ENCODE measurements at regions not wholly inside any gene's neighbourhood (a gene's known extent, or its start where the extent isn't known, plus 50 kb on each side); places are given as distances from the start of the nearest gene placed in this dataset.

DNA sequence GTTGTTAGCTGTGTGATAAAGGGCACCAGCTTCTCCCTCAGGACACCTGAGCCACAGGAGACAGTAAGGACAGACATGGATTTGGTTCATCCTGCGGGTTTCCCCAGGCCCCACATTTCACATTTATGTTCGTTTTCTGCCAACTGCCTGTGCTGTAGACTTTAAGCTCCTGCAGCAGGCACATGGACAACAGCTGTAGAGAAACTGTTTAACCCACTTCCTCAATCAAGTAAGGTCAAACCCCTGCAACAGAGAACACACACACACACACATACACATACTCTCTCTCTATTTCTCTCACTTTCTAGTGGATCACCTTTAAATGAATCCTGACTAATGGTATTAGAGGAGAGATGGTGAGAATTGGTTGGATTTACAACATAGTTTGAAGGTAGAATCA is 90.7 kb downstream of the C11orf87 start:
- H3K27ac ChIP-seq, result no peak overlapping the region
- no peaks in the 10 kb centered on the region for H3K4me1 ChIP-seq
- no peaks in the 10 kb centered on the region for H3K36me3 ChIP-seq (ENCODE audit: insufficient read depth in 1 of 2, low read depth in 1 of 2)
- DNase-seq (no peak), ATAC-seq (no peak)
- H3K4me3 ChIP-seq, result no peak overlapping the region
- intact Hi-C loops (cut with DNase I), result no loop called here
- TF ChIP-seq, protein P1, sequence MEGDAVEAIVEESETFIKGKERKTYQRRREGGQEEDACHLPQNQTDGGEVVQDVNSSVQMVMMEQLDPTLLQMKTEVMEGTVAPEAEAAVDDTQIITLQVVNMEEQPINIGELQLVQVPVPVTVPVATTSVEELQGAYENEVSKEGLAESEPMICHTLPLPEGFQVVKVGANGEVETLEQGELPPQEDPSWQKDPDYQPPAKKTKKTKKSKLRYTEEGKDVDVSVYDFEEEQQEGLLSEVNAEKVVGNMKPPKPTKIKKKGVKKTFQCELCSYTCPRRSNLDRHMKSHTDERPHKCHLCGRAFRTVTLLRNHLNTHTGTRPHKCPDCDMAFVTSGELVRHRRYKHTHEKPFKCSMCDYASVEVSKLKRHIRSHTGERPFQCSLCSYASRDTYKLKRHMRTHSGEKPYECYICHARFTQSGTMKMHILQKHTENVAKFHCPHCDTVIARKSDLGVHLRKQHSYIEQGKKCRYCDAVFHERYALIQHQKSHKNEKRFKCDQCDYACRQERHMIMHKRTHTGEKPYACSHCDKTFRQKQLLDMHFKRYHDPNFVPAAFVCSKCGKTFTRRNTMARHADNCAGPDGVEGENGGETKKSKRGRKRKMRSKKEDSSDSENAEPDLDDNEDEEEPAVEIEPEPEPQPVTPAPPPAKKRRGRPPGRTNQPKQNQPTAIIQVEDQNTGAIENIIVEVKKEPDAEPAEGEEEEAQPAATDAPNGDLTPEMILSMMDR (IDR thresholded peaks at IDR 0.05), result no peak
- WGBS, 3 donors, result 37 to 51% (median 43%) methylated on average over 2 of the region's 2 CpGs
- no peaks in the 10 kb centered on the region for H3K27me3 ChIP-seq (ENCODE audit: insufficient read depth in 3 of 3, low read length in 2 of 3)
- H3K9me3 ChIP-seq, result no peaks in the 10 kb centered on the region

DNA sequence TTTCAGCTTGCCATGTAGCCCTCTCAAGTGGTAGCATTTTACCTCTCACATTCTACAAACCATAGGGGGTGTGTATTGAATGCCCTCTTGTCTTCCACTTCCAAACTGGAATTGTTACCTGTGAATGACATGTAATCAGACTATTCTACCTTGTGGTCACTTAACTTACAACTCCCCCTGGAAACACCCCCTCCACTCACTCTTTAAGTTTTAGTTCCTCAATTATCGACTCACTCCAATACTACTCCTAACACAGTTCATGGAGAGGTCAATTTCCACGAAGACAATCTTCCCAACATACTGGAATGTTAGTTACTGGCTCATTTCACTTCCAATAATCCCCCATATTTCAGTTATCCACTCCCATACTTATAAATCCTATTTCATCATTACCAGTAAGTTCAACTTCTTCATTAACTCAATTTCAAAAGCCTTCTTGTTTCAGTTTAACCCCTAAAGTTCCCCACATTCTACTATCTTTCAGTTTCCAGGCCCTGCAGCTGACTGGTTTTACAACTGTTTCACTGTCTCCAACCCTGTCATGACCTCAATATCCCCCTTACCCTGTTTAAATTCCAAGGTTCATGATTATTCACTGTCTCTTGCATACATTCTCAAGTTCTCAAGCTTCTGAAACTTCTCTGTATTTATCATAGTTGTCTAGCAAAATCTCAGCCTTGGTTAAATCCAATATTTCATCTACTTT is 92.5 kb downstream of the C11orf87 start:
- Histone ChIP-seq H3K4me1 (no peaks in the 10 kb centered on the region), H3K27me3 (ENCODE audit: insufficient read depth in 3 of 3, low read length in 2 of 3) (no peaks in the 10 kb centered on the region), H3K27ac (no peak overlapping the region), H3K9me3 (no peaks in the 10 kb centered on the region), H3K36me3 (ENCODE audit: insufficient read depth in 1 of 2, low read depth in 1 of 2) (no peaks in the 10 kb centered on the region), H3K4me3 (no peak overlapping the region)
- DNase-seq, result no peak
- 45 to 56% (median 54%) methylated on average over 2 of the region's 2 CpGs for WGBS, 3 donors
- TF ChIP-seq, protein P1 (IDR thresholded peaks at IDR 0.05), result no peak
- intact Hi-C loops (cut with DNase I), result no loop called here
- ATAC-seq, result no peak

GRCh38 chr11:109519253-109519652 is 97.3 kb downstream of the C11orf87 start:
- 77 to 81% (median 80%) methylated on average over 2 of the region's 2 CpGs for WGBS, 3 donors

DNA sequence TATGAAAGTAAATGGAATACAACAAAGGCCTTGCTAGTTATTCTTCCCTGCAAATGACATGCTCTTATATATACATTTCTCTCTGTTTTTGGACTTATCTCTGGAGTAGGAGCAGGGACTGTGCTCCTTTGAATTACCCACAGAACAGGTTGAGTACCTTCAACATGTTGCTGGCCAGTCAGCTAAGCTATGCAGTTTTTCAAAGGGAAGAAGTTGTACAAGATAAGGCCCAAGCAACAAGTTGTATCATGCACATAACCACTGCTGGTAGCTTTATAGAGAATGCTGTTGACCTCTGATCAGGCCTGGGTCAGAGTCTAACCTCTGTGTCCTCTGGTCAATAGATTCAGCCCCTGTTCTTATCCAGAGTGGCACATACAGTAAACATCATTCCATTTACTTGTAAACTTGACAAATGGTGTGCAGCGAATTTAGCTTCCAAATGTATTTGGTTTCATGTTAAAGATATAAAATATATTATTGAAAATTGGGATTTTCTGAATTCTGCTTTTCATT is 99.6 kb downstream of the C11orf87 start:
- no peak overlapping the region for H3K4me3 ChIP-seq
- DNase-seq, result no peak
- no peaks in the 10 kb centered on the region for H3K9me3 ChIP-seq
- H3K27me3 ChIP-seq (ENCODE audit: insufficient read depth in 3 of 3, low read length in 2 of 3), result no peaks in the 10 kb centered on the region
- no peak for ATAC-seq
- no peaks in the 10 kb centered on the region for H3K4me1 ChIP-seq
- TF ChIP-seq, protein P1 (IDR thresholded peaks at IDR 0.05), result no peak
- intact Hi-C loops (cut with DNase I), result no loop called here
- 83 to 91% (median 88%) methylated on average over 1 of the region's 1 CpG for WGBS, 3 donors
- no peak overlapping the region for H3K27ac ChIP-seq
- no peaks in the 10 kb centered on the region for H3K36me3 ChIP-seq (ENCODE audit: insufficient read depth in 1 of 2, low read depth in 1 of 2)

More at GRCh38 chr11:109519253-109519652, 97.3 kb downstream of the C11orf87 start:
- Histone ChIP-seq H3K4me3 (no peak overlapping the region), H3K4me1 (no peaks in the 10 kb centered on the region), H3K27me3 (ENCODE audit: insufficient read depth in 3 of 3, low read length in 2 of 3) (no peaks in the 10 kb centered on the region), H3K9me3 (no peaks in the 10 kb centered on the region), H3K27ac (no peak overlapping the region), H3K36me3 (ENCODE audit: insufficient read depth in 1 of 2, low read depth in 1 of 2) (no peaks in the 10 kb centered on the region)
- intact Hi-C loops (cut with DNase I), result no loop called here
- TF ChIP-seq, protein P1 (IDR thresholded peaks at IDR 0.05), result no peak
- ATAC-seq (no peak), DNase-seq (no peak)

Measured in psoas muscle (tissue), 7 donors.